ENCODE measurements at regions not wholly inside any gene's neighbourhood (a gene's known extent, or its start where the extent isn't known, plus 50 kb on each side); places are given as distances from the start of the nearest gene placed in this dataset.

GRCh38 chr4:162347156-162347841, 183.5 kb upstream of the FSTL5 start:
- DNase-seq, result no peak

GRCh38 chr4:162343967-162344366, 180.2 kb upstream of the FSTL5 start:
- DNase-seq, result no peak

GRCh38 chr4:162341533-162341932, 177.7 kb upstream of the FSTL5 start:
- no peak for DNase-seq

GRCh38 chr4:162323919-162324318, 160.1 kb upstream of the FSTL5 start:
- DNase-seq, result no peak

GRCh38 chr4:162322054-162322453, 158.3 kb upstream of the FSTL5 start:
- DNase-seq, result no peak

- DNase-seq, result no peak
These were observed 122.0 kb upstream of the FSTL5 start for GRCh38 chr4:162285753-162286152.

GRCh38 chr4:162282684-162283083, 118.9 kb upstream of the FSTL5 start:
- no peak for DNase-seq

GRCh38 chr4:162274354-162274753, 110.6 kb upstream of the FSTL5 start:
- no peak for DNase-seq

- DNase-seq, result no peak
These were observed 108.4 kb upstream of the FSTL5 start for GRCh38 chr4:162272215-162272614.

GRCh38 chr4:162268911-162269310, 105.1 kb upstream of the FSTL5 start:
- no peak for DNase-seq

- DNase-seq, result no peak
These were observed 102.0 kb upstream of the FSTL5 start for GRCh38 chr4:162265802-162266201.

- DNase-seq, result no peak
These were observed 81.3 kb upstream of the FSTL5 start for GRCh38 chr4:162245051-162245450.

GRCh38 chr4:162241857-162242256, 78.1 kb upstream of the FSTL5 start:
- no peak for DNase-seq

GRCh38 chr4:162239992-162240769, 76.4 kb upstream of the FSTL5 start:
- no peak for DNase-seq

- no peak for DNase-seq
These were observed 73.9 kb upstream of the FSTL5 start for GRCh38 chr4:162237676-162238075.

GRCh38 chr4:162234595-162234994, 70.8 kb upstream of the FSTL5 start:
- no peak for DNase-seq

GRCh38 chr4:162232349-162232748, 68.5 kb upstream of the FSTL5 start:
- DNase-seq, result no peak

- DNase-seq, result no peak
These were observed 65.9 kb upstream of the FSTL5 start for GRCh38 chr4:162229670-162230069.

- no peak for DNase-seq
These were observed 57.3 kb upstream of the FSTL5 start for GRCh38 chr4:162221148-162221547.

Measured in cerebellar nuclear complex (tissue), 1 donor.